Hepatocyte (in vitro differentiated cells): ENCODE measurements at regions not wholly inside any gene's neighbourhood (a gene's known extent, or its start where the extent isn't known, plus 50 kb on each side); places are given as distances from the start of the nearest gene placed in this dataset.

ENCODE experiments used
- DNase-seq: peaks from one replicate; pipeline ENCODE4 v3.0.0-alpha.2; 2016; ENCODE audit warnings: low spot score
- H2AFZ ChIP-seq: fragments of 200-600 bp; sonication (generic); 2 replicates; pipeline ENCODE4 v1.6.0; 2016; ENCODE audit warnings: antibody characterized with exemption, mild to moderate bottlenecking
- H3K27ac ChIP-seq: fragments of 200-600 bp; sonication (generic); 2 replicates; pipeline ENCODE4 v1.5.1; 2016; ENCODE audit warnings: mild to moderate bottlenecking
- H3K27me3 ChIP-seq: fragments of 200-600 bp; sonication (generic); 2 replicates; pipeline ENCODE4 v1.6.1; 2016
- H3K36me3 ChIP-seq: fragments of 200-600 bp; sonication (generic); replicated peaks from 2 replicates; pipeline ENCODE4 v1.5.1; 2016; ENCODE audit warnings: low read depth; ENCODE audit not compliant: insufficient read depth
- H3K4me1 ChIP-seq: fragments of 200-600 bp; sonication (generic); 2 replicates; pipeline ENCODE4 v1.5.1; 2016; ENCODE audit warnings: mild to moderate bottlenecking, moderate library complexity; ENCODE audit not compliant: insufficient read depth
- H3K4me2 ChIP-seq: fragments of 200-600 bp; sonication (generic); 2 replicates; pipeline ENCODE4 v1.6.0; 2016
- H3K4me3 ChIP-seq: fragments of 200-600 bp; sonication (generic); 2 replicates; pipeline ENCODE4 v1.5.1; 2016; ENCODE audit warnings: mild to moderate bottlenecking
- H3K79me2 ChIP-seq: fragments of 200-600 bp; sonication (generic); 2 replicates; pipeline ENCODE4 v1.6.0; 2017; ENCODE audit warnings: mild to moderate bottlenecking
- H3K9me2 ChIP-seq: fragments of 200-600 bp; sonication (generic); replicated peaks from 2 replicates; pipeline ENCODE4 v1.6.0; 2017; ENCODE audit warnings: mild to moderate bottlenecking; ENCODE audit not compliant: insufficient read depth
- H3K9me3 ChIP-seq: fragments of 200-600 bp; sonication (generic); 2 replicates; pipeline ENCODE4 v1.5.1; 2016; ENCODE audit warnings: low read depth, mild to moderate bottlenecking
- H4K20me1 ChIP-seq: fragments of 200-600 bp; sonication (generic); 2 replicates; pipeline ENCODE4 v1.6.0; 2016; ENCODE audit warnings: mild to moderate bottlenecking; ENCODE audit not compliant: insufficient read depth, poor library complexity, severe bottlenecking
- CTCF ChIP-seq: fragments of 200-600 bp; sonication (generic); IDR thresholded peaks from 2 replicates; pipeline ENCODE4 v1.5.1; 2016; ENCODE audit warnings: antibody characterized with exemption, mild to moderate bottlenecking; ENCODE audit not compliant: poor library complexity
- EZH2 ChIP-seq: fragments of 200-600 bp; sonication (generic); IDR thresholded peaks from 2 replicates; pipeline ENCODE4 v1.6.1; 2016; ENCODE audit warnings: antibody characterized with exemption, mild to moderate bottlenecking, borderline replicate concordance
- EZH2phosphoT487 ChIP-seq: fragments of 200-600 bp; sonication (generic); IDR thresholded peaks from one replicate; pipeline ENCODE4 v1.6.1; 2018; ENCODE audit warnings: antibody characterized with exemption, mild to moderate bottlenecking, low read depth, moderate library complexity; ENCODE audit not compliant: unreplicated experiment, severe bottlenecking
- WGBS: methylation state at CpG from one replicate; pipeline ENCODE4 v1.1.6; 2016; ENCODE audit warnings: low lambda C conversion rate; ENCODE audit errors: missing lambda C conversion rate; 5-methylcytosine and 5-hydroxymethylcytosine counted together

GRCh38 chr6:148044261-148044751, 298.3 kb upstream of the SASH1 start:
- no peaks in the 10 kb centered on the region for H3K36me3 ChIP-seq
- no peaks in the 10 kb centered on the region for H3K4me1 ChIP-seq
- no peak overlapping the region for H3K4me3 ChIP-seq
- H2AFZ ChIP-seq: no peak overlapping the region
- no peaks in the 10 kb centered on the region for H3K9me2 ChIP-seq
- no peaks in the 10 kb centered on the region for H3K27me3 ChIP-seq
- no peak overlapping the region for H3K27ac ChIP-seq
- no peaks in the 10 kb centered on the region for H4K20me1 ChIP-seq
- no peaks in the 10 kb centered on the region for H3K9me3 ChIP-seq
- no peak for DNase-seq
- H3K4me2 ChIP-seq: no peak overlapping the region
- no peaks in the 10 kb centered on the region for H3K79me2 ChIP-seq
- no peak for TF ChIP-seq CTCF
- no peak for TF ChIP-seq EZH2phosphoT487
- no peak for TF ChIP-seq EZH2
- WGBS: 53% methylated on average over 1 of the region's 1 CpG

GRCh38 chr6:148044921-148045320, 297.7 kb upstream of the SASH1 start:
- no peak overlapping the region for H3K4me3 ChIP-seq
- TF ChIP-seq CTCF (no peak), EZH2phosphoT487 (no peak), EZH2 (no peak)
- no peak overlapping the region for H3K27ac ChIP-seq
- no peaks in the 10 kb centered on the region for H3K4me1 ChIP-seq
- H4K20me1 ChIP-seq: no peaks in the 10 kb centered on the region
- no peak for DNase-seq
- H2AFZ ChIP-seq: no peak overlapping the region
- no peak overlapping the region for H3K4me2 ChIP-seq
- H3K27me3 ChIP-seq: no peaks in the 10 kb centered on the region
- H3K9me2 ChIP-seq: no peaks in the 10 kb centered on the region
- WGBS: 82% methylated on average over 1 of the region's 1 CpG
- H3K36me3 ChIP-seq: no peaks in the 10 kb centered on the region
- no peaks in the 10 kb centered on the region for H3K79me2 ChIP-seq
- no peaks in the 10 kb centered on the region for H3K9me3 ChIP-seq

- no peak for DNase-seq
- no peak overlapping the region for H3K4me2 ChIP-seq
- H3K9me2 ChIP-seq: no peaks in the 10 kb centered on the region
- no peak overlapping the region for H3K4me3 ChIP-seq
- no peaks in the 10 kb centered on the region for H3K36me3 ChIP-seq
- H3K27ac ChIP-seq: no peak overlapping the region
- no peak overlapping the region for H2AFZ ChIP-seq
- H4K20me1 ChIP-seq: no peaks in the 10 kb centered on the region
- H3K79me2 ChIP-seq: no peaks in the 10 kb centered on the region
- TF ChIP-seq CTCF (no peak), EZH2phosphoT487 (no peak), EZH2 (no peak)
- H3K27me3 ChIP-seq: no peaks in the 10 kb centered on the region
- no peaks in the 10 kb centered on the region for H3K9me3 ChIP-seq
- no peaks in the 10 kb centered on the region for H3K4me1 ChIP-seq
- 88% methylated on average over 5 of the region's 5 CpGs for WGBS
Measured at GRCh38 chr6:148053209-148053608, 289.4 kb upstream of the SASH1 start.

- Histone ChIP-seq H3K4me3 (no peak overlapping the region), H3K36me3 (no peaks in the 10 kb centered on the region), H3K9me2 (no peaks in the 10 kb centered on the region), H3K4me2 (no peak overlapping the region), H3K27me3 (no peaks in the 10 kb centered on the region), H2AFZ (no peak overlapping the region), H3K79me2 (no peaks in the 10 kb centered on the region), H4K20me1 (no peaks in the 10 kb centered on the region), H3K4me1 (no peaks in the 10 kb centered on the region), H3K27ac (no peak overlapping the region), H3K9me3 (no peaks in the 10 kb centered on the region)
- TF ChIP-seq EZH2 (no peak), CTCF (no peak), EZH2phosphoT487 (no peak)
- DNase-seq: no peak
Measured at GRCh38 chr6:148053796-148054195, 288.8 kb upstream of the SASH1 start.
